Thyroid gland (tissue), 4 donors: ENCODE measurements at regions not wholly inside any gene's neighbourhood (a gene's known extent, or its start where the extent isn't known, plus 50 kb on each side); places are given as distances from the start of the nearest gene placed in this dataset.

Experiments
- CTCF ChIP-seq, 6 experiments: fragments of 200-600 bp in 3 of 6; fragments of 450-650 bp in 3 of 6; sonication (generic) in 3 of 6; IDR thresholded peaks; one replicate each; pipeline ENCODE4 v1.5.1; 2016 to 2019; ENCODE audit warnings: antibody characterized with exemption in 6 of 6, mild to moderate bottlenecking in 2 of 6, inconsistent platforms in 1 of 6, moderate library complexity in 1 of 6
- POLR2A ChIP-seq, 2 donors: fragments of 450-650 bp; IDR thresholded peaks; one replicate each; pipeline ENCODE4 v1.6.1; 2017; ENCODE audit warnings: antibody characterized with exemption in 2 of 2, mild to moderate bottlenecking in 2 of 2, moderate library complexity in 1 of 2

- TF ChIP-seq CTCF (IDR thresholded peaks at IDR 0.05) (no peak), POLR2A (IDR thresholded peaks at IDR 0.05) (no peak)
Measured at GRCh38 chr5:145445027-145445426, 390.1 kb downstream of the PRELID2 start.
